ENCODE measurements at regions not wholly inside any gene's neighbourhood (a gene's known extent, or its start where the extent isn't known, plus 50 kb on each side); places are given as distances from the start of the nearest gene placed in this dataset.

- TF ChIP-seq POLR2A (IDR thresholded peaks at IDR 0.05) = no peak
- TF ChIP-seq, protein P1, sequence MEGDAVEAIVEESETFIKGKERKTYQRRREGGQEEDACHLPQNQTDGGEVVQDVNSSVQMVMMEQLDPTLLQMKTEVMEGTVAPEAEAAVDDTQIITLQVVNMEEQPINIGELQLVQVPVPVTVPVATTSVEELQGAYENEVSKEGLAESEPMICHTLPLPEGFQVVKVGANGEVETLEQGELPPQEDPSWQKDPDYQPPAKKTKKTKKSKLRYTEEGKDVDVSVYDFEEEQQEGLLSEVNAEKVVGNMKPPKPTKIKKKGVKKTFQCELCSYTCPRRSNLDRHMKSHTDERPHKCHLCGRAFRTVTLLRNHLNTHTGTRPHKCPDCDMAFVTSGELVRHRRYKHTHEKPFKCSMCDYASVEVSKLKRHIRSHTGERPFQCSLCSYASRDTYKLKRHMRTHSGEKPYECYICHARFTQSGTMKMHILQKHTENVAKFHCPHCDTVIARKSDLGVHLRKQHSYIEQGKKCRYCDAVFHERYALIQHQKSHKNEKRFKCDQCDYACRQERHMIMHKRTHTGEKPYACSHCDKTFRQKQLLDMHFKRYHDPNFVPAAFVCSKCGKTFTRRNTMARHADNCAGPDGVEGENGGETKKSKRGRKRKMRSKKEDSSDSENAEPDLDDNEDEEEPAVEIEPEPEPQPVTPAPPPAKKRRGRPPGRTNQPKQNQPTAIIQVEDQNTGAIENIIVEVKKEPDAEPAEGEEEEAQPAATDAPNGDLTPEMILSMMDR (IDR thresholded peaks at IDR 0.05) = no peak
- no peak for TF ChIP-seq POLR2AphosphoS5 (IDR thresholded peaks at IDR 0.05)
Observed at GRCh38 chr9:85290019-85290418, 451.7 kb downstream of the AGTPBP1 start.

Measured in breast epithelium (tissue), 3 donors.